Gastroesophageal sphincter (tissue), 3 donors: ENCODE measurements at regions not wholly inside any gene's neighbourhood (a gene's known extent, or its start where the extent isn't known, plus 50 kb on each side); places are given as distances from the start of the nearest gene placed in this dataset.

Experiments used
- POLR2A ChIP-seq, 2 donors: fragments of 450-650 bp; IDR thresholded peaks; one replicate each; pipeline ENCODE4 v1.6.1; 2017; ENCODE audit warnings: antibody characterized with exemption in 2 of 2, mild to moderate bottlenecking in 2 of 2, moderate library complexity in 1 of 2
- TF ChIP-seq, protein P1 (sequence below), 4 experiments: fragments of 200-600 bp in 2 of 4; fragments of 450-650 bp in 2 of 4; sonication (generic) in 1 of 4; IDR thresholded peaks; one replicate each; pipeline ENCODE4 v1.5.1; 2017 to 2019; ENCODE audit warnings: antibody characterized with exemption in 4 of 4, mild to moderate bottlenecking in 2 of 4, moderate library complexity in 2 of 4

DNA sequence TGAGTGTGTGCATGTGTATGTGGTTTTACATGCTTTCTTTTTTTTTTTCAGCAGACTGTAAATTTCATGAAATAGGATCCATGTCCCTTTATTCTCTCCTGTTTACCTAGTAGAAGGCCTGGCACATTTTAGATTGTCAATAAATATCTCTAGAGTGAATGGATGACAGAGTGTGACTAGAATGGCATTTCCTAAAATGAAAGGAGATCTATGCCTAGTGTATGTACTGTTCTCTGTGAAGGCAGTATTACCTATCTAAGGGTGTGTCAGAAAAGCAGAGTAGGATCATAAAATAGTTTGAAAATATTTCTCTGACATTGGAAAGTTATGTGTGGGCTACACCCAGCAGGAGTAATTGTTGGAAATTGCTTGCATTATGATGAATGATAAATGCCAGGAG is 1876.0 kb upstream of the C9orf72 start:
- TF ChIP-seq POLR2A (IDR thresholded peaks at IDR 0.05): no peak
- TF ChIP-seq, protein P1, sequence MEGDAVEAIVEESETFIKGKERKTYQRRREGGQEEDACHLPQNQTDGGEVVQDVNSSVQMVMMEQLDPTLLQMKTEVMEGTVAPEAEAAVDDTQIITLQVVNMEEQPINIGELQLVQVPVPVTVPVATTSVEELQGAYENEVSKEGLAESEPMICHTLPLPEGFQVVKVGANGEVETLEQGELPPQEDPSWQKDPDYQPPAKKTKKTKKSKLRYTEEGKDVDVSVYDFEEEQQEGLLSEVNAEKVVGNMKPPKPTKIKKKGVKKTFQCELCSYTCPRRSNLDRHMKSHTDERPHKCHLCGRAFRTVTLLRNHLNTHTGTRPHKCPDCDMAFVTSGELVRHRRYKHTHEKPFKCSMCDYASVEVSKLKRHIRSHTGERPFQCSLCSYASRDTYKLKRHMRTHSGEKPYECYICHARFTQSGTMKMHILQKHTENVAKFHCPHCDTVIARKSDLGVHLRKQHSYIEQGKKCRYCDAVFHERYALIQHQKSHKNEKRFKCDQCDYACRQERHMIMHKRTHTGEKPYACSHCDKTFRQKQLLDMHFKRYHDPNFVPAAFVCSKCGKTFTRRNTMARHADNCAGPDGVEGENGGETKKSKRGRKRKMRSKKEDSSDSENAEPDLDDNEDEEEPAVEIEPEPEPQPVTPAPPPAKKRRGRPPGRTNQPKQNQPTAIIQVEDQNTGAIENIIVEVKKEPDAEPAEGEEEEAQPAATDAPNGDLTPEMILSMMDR (IDR thresholded peaks at IDR 0.05): no peak
